ENCODE measurements at regions not wholly inside any gene's neighbourhood (a gene's known extent, or its start where the extent isn't known, plus 50 kb on each side); places are given as distances from the start of the nearest gene placed in this dataset.
"Not testable (repeated sequence)": the region's sequence is repeated elsewhere in the genome, so short reads cannot be mapped to it uniquely, and the experiment has no call there.

DNA sequence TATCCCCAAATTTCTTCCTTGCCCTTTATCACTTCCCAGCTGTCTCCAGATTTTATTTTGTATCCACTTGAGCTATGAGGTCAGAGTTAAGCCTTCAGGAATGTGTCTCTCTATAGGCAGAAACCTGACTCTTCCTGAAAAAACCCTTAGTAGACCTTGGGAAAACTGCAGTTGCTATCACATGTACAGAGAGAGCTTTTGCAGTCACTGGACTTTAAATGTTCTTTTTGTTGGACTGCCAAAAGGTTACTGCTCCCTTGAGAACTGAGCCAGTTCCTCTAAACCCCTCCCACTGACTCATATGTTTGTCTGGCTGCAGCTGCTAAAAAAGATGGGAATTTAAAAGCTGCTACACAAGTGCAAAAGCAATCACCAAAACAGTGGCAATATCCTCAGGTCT is 169.1 kb upstream of the CCDC54 start:
- DNase-seq, result no peak

DNA sequence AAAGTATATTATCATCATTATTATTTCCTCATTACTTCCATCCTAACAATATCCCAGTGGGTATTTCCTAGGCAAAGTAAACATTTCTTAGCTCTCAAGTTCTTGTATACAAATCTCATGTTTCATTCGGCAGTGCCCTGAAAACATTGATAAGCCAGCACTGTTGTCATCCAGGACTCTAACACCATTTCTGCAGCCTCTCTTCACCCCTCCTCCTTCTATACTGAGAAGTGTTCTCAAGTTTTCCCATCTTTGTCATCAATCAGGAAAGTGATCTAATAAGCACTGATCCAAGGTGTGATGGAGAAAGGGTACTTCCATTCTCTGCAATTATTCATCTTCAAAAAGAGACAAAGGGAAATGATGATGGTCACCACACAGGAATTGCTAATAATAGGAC is 168.4 kb upstream of the CCDC54 start:
- no peak for DNase-seq

DNA sequence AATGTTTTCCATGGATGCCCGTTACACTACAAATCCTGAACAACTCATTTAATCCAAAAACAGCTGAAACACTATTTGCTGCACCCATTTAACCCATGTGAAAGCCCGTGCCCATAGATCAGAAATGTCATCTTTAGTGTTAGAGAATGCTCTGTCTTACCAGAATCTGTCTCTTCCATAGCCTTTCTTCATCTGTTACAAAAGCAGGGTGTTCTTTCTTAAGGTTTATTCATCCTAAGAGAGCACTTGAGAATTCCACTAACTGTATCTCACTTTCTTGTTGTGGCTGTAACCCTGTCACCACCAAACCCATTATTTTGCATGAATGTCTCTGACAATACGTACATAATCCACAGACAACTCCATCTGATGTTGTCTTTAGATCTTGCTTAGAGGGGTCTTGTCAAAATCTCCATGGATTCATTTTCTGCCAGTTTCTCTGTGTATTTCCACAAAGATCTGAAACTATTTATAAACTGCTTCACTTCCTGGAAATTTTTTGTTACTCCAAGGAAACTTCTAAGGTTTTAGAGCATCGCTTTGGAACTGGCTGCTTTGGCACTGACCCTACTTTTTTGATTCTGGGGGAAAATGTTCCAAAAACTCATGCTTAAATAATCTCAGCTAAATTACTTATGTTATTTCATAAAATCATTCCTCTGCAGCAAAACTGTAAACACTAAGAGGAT is 167.8 kb upstream of the CCDC54 start:
- no peak for DNase-seq

DNA sequence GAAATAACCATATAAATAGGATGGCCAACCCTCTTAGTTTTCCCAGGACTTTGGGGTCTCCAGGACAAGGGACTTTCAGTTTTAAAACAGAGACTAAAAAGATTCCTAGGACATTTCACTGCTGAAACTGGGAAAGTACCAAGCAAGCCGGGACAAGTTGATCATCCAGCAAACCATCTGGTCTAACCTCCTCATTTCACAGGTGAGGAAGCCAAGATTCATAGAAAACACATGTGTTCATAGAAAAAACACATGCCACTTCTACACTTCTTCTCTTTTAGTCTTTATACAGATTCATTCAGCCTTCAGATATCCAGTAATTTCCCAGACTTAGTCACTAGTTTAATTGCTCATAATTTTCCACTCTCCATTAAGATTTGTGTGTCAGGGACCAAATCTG is 165.6 kb upstream of the CCDC54 start:
- no peak for DNase-seq

DNA sequence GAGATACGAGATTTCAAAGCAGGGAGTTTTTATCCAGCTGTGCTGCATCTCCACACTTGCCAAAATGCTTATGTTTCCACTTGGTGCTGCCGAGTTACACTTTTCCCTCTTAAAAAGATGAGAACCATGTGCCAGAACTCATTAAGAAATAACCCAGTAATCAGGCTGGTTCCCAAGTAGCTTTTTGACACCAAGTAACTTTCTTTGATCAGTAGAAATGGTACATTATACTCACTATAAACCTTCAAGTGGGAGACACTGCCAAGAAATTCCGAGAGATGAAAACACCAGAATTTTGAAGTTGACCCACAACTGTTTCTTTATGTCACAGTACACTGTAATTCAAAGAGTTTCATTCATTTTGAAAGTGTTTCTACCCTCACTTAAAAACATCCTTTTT is 164.6 kb upstream of the CCDC54 start:
- DNase-seq, result no peak

DNA sequence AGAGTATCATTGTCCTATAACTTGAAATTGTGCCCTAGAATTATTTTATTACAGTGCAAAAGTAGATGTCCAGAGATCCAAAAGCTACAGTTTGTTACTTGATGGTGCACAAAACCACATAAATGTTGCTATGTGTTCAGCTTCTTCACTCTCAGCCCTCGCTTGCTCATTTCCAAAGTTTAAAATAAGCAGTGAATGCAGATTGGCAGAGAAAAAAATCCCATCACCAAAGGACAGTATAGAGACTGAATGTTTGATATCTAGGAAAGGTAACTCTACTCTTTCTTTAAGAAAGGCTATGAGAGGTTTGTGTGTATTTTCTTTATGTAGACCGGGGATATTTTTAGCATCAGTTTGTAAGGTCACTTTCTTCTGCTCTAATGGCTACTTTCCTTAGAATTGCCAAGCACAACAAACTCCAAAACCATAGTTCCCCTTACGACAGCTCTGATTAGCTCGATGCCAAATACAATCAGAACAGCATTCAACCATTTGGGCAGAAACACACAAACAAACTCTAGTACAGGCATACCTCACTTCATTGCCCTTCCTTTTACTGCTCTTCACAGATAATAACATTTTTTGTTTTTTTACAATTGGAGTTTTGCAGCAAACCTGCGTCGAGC is 164.1 kb upstream of the CCDC54 start:
- no peak for DNase-seq

DNA sequence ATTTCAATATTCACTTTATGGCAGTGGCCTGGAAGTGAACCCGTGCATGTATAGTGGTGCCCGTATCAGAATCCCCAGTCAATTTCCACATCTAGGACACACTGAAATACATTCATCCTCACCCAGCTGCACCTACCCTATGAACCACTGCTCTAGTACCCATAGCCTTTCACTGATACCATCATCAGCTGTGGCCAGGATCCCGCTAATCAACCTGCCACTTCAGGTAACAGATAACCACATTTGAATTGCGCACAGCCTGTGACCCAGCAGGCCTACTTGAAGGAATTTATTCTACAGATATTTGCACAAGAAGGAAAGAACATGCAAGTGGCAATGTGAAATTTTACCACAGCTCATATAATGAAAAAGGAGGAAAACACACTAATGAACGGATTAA is 161.0 kb upstream of the CCDC54 start:
- DNase-seq, result no peak

DNA sequence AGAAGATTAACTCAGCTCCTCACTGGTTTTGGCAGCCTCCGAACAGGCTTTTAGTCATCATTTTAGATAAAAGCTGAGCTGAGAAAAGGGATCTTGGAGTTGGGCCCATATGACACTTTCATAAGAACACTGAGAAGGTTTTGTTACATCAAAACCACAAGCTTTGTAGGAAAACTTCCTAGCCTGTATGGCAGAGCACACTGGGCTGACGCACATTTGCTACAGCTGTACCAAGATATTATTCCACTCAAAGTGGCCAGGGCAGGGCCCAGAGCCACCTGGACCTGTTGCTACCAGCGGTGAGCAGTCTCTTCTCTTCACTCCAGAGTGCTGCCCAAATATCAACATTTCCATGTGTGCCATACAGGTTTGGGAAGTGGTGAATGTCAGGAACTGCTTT is 160.5 kb upstream of the CCDC54 start:
- DNase-seq, result no peak

DNA sequence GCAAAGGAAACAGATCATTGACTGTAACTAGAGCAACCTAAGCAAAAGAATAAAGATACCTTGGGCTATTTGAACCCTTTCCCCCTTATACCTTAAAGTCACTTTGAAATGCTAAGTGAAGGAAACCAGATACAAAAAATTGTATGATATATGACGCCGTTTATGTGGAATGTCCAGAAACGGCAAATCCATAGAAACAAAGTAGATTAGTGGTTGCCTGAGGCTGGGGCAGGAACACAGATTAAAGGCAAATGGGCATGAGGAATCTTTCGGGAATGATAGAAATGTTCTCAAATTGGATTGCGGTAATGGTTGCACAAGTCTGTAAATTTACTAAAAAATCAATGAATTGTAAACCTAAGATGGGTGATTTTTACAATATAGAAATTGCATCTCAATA is 160.1 kb upstream of the CCDC54 start:
- no peak for DNase-seq

DNA sequence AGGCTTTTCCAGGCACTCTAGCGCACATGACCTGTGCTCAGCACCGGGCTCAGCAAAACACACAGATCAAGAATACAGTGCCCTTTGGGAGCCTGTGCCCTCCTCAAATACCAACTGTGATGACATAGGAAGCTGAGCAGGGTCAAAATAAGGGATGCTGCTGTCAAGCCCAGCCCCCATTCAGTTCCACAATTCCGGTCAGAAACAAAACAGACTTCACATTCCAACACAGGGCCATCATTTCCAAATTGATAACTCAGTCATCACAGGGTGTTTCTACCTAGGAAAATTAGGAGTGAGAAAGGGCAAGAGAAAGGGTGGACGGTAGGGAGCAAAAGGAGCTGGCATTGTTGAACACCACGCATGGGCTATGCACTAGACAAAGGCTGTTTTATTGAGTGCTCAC is 158.4 kb upstream of the CCDC54 start:
- DNase-seq, result no peak

DNA sequence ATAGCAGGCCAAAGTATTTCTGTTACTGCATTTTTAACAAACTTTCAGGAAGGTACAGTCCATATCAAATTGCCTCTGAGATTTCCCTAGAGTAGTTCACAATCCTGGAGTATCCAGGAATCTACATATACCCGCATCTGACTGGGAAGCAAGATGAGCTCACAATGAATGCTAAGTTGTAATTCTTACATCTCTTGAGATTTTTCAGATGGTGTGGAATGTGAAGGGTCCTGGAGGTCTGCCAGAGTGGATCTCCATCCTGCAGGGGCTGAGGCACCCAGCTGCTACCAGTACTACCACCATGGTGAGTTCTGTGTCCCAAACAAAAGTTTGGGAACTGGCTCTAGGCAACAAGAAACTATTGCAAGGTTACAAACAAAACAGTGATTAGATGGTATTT is 156.7 kb upstream of the CCDC54 start:
- DNase-seq, result no peak

DNA sequence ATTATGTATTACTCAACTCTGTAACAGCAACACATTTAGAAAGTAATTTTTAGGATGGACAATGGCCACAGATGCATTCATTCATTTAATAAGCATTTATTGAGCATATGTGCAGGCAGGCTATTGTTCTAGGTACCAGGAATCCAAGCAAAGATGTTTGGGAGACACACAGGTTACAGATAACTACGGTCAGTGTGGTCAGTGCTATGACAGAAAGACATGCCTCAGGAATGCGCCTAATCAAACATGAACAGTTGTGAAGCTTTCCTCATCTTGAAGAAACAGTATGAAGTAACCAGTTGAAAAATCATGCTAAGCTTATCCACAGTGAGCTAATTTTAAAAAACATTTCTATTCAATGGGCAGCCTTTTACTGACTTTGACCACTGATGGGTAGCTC is 155.4 kb upstream of the CCDC54 start:
- no peak for DNase-seq

DNA sequence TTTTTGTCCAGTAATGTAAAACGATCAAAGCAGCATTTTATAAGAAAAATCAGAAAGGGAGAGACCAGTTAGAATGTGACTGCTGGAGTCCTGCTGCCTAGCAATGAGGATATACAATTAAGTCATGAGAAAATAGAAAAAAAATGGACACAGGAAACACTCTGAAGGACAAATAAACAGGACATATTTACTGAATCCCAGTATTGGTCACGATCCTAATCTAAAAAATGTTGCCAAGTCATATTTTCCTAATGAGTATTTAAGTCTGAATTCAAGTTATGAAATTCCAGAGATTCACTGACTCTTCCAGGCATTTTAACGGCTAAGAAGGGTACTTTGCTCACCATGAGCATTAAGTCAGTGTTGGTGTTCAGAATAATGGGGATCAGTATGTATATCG is 154.3 kb upstream of the CCDC54 start:
- DNase-seq, result no peak

DNA sequence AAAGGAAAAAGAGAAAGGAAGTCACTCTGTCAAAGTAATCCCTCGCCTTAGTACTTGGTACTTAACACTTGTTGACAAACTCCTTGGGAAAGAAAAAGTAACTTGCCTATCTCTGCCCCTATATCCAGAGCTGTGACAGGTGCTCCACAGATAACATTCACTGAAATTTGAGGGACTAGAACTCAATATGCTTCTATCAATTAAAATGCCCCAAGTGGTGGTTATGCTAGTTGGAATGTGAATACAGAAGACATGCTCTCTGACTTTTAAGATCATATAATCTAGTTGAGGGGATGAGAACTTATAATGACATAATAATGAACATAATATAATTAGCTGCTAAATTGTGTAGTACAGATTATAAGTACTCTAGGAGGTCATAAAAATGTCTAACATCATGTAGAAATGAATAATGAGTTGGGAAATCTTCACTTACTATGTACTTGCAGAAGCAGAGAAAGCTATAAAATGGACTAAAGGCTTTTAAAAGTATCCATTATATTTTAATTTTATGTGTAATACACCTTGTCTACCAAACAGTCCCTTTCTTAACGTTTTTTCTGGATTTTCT is 153.1 kb upstream of the CCDC54 start:
- no peak for DNase-seq

DNA sequence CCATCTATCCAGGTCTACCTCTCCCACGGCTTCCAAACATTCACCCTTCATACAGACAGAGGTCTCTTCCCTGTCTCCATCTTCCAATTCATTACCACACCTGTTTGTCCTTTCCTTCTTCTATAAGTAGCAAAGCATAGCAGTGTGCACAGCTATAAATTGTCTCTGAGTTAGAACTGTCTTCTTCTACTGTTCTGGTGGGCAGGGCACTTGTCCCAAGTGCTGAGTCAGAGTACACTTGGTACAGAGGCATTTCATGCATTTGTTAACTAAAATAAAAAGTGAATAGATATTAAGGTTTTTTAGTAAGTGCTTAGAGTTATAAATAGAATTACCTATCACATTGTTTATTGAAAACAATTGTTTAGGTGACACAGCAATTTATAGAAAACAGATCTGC is 150.1 kb upstream of the CCDC54 start:
- DNase-seq, result no peak

DNA sequence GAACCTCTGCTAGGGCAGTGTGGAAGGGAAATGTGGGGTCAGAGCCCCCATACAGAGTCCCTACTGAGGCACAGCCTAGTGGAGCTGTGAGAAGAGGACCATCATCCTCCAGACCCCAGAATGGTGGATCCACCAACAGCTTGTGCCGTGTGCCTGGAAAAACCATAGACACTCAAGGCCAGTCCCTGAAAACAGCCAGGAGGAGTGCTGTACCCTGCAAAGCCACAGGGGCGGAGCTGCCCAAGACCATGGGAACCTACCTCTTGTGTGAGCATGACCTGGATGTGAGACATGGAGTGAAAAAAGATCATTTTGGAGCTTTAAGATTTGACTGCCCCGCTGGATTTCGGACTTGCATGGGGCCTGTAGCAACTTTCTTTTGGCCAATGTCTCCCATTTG is 143.4 kb upstream of the CCDC54 start:
- DNase-seq, result not testable (repeated sequence)

DNA sequence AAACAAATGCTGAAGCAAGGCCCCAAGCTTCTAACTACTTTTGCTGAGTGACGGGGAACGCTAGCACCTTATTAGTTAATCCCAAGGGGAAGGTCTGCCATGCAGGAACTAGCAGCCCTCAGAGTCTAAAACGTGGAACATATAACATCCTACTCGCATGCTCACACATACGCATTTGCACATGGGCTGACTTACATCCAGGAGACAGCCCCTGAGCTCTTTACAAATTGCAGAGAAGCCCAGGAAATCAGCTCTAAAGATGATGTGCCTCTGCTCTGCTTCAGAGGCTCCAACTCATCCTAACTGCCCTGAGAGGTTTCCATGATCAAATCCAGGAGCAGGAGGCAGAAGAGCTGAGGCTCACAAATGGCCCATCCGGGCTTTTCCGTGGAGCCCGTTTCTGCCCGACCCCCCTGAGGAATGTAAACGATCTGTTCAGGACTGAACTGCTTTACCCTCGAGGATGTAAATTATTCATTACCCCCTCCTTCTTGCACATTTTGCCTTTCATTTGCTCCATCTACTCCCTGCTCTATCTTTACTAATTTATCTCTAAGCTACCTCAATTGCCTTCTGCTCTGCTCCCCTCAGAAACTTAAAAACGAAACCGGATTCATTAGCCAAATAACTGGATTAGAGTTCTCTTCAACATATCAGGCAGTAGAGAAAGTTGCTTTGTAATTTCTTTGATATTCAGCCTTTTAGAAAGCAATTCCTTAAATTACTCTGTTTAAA is 141.9 kb upstream of the CCDC54 start:
- DNase-seq, result no peak

DNA sequence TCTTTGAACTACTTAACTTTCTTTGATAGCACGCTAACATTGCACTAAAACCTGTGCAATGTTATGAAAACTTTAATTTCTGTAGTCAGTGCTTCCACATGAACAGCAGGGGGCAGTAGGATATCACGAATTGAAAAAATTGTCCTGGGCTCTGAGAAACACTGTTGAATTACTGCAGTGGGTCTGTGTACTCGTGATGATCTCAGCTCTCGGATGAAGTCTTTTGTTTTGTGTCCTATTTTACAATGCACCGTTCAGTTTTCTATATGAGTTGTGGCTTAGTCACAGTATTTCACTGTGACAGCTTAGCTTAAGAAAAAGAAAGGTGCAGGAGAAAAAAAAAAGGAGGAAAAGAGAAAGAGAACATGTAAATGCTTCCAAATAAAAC is 141.3 kb upstream of the CCDC54 start:
- peak in 1 of 2 donors; percentile 45 for DNase-seq

DNA sequence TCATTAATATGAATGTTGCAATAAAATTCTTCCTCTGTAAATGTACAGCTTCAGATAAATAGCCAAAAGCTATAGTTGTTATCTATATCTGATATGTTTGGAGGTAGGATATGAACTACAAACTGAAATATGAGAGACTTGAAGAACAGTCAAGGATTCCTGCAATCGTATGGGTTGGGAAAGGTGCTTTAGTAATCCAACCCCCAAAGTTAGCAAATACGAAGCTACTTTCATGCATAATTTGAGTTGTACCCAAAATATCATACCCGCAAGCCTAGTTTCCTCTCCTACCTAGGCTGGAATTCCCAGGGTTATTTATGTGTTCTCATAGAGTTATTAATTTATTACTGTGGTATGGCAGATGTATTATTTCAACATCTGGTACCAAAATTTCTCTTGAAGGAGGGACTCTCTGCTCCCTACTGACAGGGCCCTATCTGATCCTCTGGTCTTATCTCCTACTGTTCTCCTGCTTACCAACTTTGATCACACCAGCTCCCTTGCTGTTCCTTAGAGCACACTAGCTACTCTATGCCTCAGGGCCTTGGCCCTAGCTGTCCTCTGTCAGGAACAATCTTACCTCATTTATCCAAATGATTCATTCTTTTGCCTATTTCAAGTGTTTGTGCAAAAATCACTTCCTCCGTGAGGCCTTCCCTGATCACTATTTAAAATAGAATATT is 140.4 kb upstream of the CCDC54 start:
- DNase-seq, result no peak

DNA sequence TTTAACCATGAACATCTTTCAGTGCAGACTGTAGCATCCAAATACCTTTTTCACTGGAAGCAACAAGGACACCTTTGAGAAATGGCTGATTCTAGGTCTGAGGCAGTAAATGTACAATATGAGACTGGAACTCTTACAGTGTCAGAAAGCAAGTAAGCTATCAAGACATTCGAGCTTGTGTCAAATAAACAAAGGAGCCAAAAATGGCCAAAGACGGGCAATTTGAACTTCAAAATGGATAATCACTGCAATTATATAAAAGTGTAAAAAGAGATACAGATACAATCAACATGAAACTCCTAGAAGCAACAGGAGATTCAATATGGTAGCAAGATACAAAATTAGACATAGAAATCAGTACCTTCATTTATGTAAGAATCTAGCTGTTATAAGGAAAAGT is 138.5 kb upstream of the CCDC54 start:
- no peak for DNase-seq

DNA sequence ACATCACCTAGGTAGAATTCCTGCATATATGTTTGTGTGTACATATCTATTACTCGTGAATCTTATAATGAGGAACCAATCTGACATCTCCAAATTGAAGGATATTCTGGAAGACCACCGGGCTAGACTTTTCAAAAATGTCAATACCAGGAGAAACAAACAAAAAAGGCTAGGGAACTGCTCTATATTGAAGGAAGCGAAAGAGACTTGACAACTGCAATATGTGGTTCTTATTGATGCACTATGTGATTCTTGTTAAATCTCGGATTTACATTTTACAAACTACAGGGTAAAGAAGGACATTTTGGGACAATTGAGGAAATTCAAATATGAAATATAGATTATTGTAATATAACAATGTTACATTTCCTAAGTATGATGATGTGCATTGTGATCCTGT is 137.5 kb upstream of the CCDC54 start:
- no peak for DNase-seq

DNA sequence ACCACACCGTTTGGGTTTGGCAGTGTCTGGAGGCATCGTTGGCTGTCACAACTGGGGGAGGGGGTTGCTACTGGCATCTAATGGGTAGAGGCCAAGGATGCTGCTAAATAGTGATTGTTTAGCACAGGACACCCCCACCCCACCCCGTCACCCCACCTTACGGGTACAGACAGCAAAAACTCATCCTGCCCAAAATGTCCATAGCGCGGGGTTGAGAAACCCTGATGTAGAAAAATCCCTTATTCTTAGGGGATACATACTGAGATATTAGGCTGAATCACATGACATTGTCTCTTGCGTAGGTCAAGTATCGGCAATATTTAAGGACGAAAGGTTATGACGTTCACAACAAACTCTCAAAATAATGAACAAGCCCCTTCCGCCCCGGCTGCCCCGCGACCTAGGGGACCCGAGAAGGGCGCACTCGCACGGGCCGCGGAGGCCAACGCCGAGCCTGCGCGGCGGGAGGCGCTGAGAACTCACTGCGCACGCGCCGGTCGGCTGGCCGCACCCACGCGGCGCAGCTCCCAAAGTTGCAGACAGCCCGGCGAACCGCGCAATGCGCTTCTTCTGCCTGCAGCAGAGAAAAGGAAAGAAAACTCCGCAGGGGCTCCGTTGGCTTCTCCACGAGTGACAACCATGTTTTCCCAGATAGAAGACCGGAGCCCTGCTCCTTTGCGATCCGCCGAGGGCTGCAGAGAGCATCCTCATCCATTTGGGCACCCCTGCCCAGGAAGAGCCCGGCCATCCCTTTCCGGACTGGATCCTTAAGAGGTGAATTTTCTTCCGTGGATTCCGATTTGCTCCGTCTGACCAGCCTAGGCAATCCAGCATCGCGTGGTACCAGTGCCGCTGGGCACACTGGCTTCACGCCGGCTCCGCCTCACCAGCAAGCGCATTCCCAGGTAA is 136.8 kb upstream of the CCDC54 start:
- DNase-seq, result peak; percentile 75 to 80

Data from stimulated activated CD4-positive, alpha-beta T cell treated with anti-CD3 and anti-CD28 coated beads, Interleukin-2, amount 100 ng/mL, for 24 hours (primary cell).